Stimulated activated CD8-positive, alpha-beta memory T cell treated with anti-CD3 and anti-CD28 coated beads, Interleukin-7, amount 100 ng/mL, for 48 hours (primary cell): ENCODE measurements at regions not wholly inside any gene's neighbourhood (a gene's known extent, or its start where the extent isn't known, plus 50 kb on each side); places are given as distances from the start of the nearest gene placed in this dataset.
"Not testable (repeated sequence)": the region's sequence is repeated elsewhere in the genome, so short reads cannot be mapped to it uniquely, and the experiment has no call there.

Source experiments
- DNase-seq, 2 donors: peaks; one replicate each; pipeline ENCODE4 v3.0.0-alpha.2; 2020; ENCODE audit warnings: low read depth in 1 of 2; ENCODE audit errors: extremely low read depth in 1 of 2

DNA sequence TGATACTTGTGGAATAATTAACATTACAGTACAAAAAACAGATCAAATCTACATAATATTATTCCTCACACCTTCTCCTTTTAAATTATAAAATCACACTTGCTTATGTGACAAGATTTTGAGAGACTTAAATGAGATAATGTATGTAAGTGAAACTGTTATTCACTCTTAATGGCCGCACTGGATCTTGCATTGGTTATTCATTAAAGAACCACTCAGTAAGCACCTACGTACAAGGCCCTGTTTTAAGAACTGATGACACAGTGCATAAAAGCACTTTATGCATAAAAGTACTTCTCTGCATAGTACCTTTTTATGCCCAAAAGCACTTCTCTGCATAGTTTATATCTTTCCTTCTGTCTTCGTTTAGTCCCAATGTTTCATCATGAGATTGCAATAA, 172.1 kb downstream of the GOLGA6L6 start:
- DNase-seq, result no peak

DNA sequence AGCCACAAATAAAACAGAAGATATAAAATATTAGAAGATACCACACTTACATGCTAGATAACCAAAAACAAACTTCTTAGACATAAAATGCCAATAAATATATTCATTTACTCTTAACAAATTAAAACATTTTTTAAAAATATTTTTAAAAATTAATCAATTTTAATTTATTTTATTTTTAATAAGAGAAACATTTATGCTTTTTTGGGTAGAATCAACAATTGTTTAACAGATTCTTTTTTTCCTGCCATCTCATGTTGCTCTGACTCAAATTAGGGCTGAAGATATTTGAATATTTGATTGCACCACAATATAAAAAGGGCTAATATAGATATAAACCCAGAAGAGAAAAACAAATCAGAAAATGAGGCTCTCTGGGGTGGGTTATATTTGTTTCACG, 172.6 kb downstream of the GOLGA6L6 start:
- DNase-seq, result no peak

DNA sequence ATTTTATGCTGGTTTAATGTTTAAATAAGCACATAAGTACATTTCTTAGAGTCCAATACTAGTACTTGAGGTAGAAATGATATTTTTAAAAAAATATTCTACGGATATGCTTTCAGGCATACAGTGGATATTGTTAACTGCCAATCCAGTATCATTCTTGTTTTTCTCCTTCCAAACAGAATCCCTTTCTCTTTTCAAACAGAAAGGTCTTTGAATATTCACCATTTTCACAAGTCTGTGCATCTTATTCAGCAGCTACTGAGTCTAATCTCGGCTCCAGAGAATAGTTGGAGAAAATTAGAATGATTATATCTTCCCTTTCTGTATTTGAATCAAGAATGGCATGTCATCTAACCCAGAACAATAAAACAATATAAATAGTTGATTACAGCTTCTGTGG, 174.5 kb downstream of the GOLGA6L6 start:
- no peak for DNase-seq

DNA sequence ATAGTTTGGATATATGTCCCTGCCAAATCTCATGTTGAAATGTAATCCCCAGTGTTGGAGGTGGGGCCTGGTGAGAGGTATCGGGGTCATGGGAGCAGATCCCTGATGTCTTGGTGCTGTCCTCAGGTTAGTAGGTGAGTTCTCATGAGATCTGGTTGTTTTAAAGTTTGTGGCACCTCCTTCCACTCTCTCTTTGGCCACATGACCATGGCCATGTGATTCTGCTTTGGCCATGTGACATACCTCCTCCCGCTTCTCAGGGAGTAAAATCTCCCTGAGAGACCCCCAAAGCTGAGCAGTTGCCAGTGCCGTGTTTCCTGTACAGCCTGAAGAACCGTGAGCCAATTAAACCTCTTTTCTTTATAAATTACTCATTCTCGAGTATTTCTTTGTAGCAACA, 178.0 kb downstream of the GOLGA6L6 start:
- not testable (repeated sequence) for DNase-seq

DNA sequence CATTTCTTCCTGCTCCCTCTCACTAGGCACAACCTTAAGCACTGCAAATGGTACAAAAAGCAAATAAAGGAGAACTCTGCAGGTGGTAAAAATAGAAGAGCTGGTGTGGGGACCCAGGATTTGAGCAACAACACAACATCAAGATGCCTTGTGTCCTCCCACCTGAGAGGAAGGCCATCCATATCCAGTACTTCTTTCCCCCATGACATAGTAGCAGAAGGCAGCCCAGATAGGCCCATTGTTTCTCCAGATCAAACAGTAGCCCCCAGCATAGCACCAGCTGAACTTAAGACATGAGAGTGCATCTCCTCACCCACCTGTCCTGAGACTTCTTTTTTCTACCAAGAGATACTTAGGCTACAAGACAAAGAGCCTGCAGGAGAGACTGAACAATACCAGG, 180.5 kb downstream of the GOLGA6L6 start:
- DNase-seq, result no peak

DNA sequence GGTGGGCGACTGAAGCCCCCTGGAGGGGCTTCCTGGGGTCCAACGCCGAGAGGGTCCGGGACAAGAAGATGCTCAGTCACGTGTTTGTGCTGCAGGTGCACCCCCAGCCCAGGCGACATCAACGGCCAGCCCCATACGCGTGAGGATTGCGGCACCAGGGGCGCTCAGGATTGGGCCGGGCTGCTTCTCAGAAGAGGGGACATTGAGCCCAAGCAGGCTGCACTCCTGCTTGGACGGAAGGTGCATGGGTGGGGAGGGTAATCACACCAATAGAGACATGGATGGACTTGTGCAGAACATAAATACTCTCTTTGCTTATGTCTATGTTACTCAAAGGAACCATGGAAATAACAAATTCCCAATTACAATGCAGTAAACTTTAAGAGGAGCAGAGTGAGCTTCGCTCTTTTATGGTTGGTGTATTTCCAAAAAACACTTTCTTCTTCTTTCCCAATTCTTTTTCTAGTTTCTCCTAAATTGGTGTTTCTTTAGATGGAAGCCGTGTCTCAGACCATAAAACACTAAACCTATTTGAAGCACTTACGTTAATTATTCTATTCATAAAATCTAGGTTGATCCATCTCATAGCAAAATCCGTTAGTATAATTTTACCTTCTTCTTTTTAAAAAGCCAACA, 182.7 kb downstream of the GOLGA6L6 start:
- DNase-seq, result no peak

DNA sequence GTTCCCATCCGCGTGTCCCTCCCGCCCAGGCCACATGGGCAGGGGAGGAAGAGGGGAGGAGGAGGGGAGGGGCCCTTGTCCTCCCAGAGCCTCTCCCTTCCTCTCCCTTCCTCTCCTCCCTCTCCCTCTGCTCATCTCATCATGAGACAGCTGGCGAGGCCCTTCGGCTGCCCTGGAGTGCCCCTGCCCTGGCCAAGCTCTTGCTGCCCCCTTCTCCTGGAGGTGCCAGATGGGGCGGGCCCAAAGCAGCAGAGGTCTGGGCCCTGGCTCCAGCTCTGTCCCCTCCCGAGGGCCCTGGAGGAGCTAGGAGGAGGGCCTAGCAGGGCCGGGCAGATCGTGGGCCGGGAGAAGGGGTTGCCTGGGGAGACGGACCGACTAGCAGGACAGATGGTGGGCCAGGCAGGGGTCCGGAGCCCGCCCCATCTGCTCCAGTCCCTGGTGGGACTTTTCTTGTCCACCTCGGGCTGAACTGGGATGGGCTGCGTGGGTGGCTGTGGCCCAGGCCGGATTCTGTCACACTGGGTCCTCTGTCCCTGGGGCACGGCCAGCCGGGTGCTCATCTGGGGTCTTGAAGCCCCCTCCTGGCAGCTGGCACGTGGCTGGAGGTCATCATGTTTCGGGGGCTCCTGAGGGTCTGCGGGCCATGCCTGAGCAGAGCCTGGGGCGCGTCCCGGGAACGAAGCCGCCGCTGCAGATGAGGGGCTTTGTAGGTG, 183.4 kb downstream of the GOLGA6L6 start:
- no peak for DNase-seq

DNA sequence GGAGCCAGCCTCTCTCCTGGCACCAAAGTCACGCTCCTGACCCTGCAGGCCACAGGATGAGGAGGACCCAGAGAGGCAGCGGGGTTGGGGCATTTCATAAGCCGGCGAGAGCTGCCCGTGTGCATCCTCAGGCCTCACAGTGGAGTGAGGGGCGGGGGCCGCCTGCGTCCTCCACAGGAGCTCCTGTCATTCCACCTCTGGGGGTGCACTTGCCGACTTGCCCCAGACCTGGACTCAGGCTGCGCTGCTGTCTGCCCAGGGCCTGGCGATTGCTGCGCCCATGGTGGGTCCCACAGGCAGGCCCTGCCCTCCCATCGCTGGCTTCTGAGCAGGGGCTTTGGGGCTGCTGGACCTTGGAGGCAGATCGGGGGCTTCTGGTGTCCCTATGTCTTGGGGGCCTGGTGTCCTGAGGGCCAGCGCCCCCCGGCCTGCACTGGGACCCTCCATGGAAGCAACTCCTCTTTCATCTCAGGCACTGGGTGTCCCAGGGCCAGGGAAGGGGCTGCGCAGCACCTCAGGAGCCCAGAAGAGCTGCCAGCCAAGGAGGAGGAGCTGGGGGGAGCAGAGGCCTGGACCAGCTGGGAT, 184.0 kb downstream of the GOLGA6L6 start:
- no peak for DNase-seq

DNA sequence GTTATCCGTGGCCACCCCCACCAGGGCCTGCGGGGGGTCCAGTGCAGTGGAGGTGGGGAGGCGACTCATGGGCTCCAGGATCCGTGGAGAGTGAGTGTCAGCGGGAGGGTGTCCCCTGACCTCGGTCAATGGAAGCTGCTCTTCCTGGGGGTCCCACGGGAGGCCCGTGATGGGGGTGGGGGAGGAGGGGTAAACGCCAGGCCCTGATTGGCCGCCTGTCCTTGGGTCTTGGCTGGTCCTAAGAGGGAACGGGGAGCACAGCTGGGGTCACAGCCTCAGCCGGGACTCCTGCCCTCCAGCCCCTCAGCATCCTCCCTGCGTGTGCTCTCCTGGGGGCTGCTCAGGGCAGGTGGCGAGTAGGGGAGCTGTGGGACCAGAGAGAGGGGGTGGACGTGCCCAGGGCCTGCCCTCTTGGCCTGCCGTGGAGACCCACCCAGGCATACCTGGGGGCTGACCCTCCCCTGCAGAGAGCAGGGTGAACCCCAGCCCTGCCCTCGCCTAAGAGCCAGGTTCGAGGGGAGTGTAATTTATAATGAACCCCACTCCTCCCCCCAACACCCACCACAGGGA, 184.6 kb downstream of the GOLGA6L6 start:
- DNase-seq, result no peak

DNA sequence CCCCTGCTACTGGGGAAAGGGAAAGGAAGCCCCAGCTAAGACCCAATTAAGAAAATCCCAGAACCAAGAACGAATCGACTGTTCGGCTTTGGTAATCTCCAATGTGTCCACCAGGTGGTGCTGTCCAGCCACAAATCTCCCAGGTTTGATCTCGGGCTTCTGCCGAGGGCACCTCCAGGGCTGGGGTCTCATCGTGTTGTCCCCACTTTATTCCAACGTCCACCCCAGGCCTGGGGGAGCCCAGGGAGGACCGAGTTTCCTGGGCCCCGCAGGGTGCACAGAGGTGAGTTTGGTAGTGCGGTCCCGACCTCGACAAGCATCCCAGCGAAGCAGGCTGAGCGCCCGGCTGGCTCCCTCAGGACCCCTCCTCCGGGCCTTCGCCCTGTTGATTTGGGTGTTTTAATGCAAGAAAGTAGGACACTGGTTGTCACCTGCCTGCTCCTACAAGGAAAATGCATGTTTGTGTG, 185.1 kb downstream of the GOLGA6L6 start:
- DNase-seq, result peak in 1 of 2 donors; percentile 62

DNA sequence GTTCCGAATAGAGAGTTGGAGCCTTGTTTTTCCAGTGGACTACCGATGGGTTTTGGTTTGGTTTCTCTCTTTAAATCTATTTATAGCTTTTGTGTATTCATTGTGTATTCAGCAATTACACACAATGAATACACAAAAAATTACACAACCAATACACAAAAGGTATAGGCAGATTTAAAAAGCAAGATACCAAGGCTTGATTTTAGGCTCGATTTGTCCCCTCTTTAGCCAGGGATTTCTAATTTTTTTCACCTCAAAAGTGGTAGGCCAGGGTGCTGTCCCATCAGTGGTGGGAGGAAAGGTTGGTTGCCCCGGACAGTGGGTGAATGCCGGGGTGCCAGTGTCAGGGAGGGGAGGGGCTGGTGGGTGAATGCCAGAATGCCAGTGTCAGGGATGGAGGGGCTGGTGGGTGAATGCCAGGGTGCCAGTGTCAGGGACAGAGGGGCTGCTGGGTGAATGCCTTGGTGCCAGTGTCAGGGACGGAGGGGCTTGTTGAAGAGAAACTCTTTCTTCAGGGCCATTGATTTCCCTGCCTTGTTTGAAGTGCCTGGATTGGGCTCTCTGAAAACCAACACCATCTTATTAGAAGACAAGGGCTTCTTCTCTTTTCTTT, 186.2 kb downstream of the GOLGA6L6 start:
- no peak for DNase-seq

DNA sequence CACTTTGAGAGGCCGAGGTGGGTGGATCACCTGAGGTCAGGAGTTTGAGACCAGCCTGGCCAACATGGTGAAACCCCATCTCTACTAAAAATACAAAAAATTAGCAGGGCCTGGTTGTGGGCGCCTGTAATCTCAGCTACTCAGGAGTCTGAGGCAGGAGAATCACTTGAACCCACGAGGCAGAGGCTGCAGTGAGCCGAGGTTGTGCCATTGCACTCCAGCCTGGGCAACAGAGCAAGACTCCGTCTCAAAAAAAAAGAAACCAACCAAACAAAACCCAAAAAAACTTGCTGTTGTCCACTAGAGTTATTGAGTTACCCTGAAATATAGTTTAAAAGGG, 186.7 kb downstream of the GOLGA6L6 start:
- DNase-seq, result not testable (repeated sequence)

DNA sequence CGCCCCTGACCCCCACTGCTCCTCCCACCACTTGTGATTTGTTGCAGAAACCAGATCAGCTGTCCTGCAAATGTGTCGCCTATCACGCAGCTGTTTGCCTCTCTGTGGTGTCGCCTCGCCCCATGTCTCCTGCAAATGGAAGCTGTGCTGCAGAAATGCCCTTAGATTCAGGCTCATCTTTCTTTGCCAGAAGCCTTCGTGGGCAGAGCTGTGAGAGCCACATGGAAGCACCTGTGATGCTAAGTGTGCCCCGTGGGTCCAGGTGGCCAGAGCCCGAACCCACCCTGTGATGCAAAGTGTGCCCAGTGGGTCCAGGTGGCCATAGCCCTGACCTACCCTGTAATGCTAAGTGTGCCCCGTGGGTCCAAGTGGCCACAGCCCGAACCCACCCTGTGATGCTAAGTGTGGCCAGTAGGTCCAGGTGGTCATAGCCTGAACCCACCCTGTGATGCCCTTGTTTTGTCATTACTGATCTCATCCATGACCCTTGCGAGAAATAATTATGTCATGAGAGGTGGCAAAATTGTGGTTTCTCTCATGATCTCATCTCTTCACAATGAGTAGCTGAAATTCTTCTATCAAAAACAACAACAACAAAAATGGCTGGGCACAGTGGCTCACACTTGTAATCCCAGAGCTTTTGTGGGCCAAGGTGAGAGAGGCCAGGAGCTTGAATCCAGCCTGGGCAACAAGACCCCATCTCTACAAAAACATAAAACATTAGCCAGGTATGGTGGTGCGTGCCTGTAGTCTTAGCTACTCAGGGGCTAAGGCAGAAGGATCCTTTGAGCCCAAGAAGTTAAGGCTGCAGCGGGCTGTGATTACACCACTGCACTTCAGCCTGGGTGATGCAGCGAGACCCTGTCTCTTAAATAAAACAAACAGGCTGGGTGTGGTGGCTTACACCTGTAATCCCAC, 187.4 kb downstream of the GOLGA6L6 start:
- DNase-seq, result no peak

DNA sequence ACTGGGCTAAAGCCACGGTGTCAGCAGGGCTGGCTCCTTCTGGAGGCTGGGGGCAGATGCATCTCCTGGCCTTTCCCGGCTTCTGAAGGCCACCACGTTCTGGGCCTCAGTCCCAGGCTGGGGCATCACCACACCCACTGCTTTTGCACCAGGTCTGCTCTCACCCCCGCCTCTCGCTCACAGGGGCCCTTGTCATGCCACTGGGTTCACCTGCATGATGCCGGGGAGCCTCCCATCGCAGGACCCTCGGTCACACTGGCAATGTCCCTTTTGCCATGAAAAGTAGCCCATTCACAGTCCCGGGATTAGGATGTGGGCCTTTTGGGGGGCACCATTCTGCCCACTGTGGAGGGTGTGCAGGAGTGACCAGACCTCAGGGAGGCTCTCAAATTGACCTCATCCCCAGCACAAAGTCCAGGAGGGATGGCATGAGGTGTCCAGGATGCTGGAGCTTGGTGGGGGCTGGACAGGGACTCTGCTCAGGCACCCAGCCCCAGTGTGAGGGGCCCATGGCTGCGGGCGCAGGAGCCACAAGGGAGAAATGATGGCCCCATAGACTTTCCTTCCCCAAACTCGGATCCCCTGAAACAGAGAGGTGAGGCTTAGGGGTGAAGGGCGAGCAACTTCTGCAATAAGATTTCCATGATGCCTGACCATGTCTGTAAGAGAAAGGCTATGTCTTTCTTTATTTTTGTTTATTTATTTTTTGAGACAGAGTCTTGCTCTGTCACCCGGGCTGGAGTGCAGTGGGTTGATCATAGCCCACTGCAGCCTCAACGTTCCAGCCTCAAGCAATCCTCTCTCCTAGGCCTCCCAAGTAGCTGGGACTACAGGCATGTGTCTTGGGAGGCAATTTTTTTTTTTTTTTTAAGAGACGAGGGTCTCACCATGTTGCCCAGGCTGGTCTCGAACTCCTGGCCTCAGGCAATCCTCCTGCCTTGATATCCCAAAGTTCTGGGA, 189.1 kb downstream of the GOLGA6L6 start:
- DNase-seq, result no peak

DNA sequence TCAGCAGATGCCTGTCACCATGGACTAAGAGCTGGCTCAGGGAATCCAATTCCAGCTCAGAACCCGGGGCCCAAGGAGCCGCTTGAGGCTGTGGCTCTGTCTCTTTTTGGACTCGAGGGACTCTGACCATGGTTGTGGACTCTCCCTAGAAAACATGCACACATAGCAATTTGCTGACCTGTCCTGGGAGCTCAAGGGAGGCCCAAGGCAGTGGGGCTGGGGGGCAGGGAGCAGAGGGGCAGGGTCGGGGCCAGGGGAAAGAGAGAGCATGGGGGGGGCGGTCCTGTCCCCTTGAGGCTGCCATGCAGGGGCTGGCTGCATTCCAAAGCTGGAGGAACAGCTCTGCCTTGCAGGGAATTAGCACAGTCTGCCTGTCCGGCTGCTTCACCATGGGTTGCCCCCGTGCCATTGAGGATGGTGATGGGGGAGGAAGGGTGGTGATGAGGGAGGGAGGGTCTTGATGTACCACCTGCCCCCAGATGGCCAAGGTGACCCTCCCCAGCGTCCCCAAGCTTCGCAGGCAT, 190.1 kb downstream of the GOLGA6L6 start:
- no peak for DNase-seq

DNA sequence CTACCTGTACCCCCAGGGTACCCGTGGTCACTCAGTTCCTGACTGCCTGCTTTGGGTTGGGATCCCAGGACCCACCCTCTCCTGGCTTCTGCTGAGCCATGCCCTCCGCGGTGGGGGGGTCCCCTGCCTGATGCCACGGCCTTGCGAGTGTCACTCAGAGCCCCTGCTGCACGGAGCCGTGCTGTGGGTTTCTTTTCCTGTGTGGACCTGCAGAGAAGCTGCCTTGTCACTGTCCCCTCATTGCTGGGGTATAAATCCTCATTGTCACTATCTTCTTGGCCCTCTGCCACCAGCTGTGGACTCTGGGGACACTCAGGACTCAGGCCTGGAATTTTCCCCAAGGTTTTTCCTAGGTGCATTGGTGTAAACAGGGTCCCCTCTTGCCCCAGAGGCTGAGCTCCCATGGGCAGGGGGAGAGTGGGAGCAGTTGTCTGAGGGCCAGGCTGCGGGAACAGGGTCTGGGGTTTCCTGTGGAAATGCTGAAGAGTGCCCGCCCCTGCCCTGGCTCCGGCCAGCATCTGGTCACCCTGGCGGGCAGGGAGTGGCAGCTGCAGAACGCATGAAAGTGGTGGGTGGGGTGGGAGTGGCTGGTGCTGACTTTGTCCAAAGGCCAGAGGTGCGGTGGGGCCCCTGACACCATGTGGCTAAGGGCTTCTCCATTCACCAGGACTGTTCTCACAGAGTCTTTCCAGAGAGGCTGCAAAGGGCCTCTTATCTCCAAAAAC, 191.7 kb downstream of the GOLGA6L6 start:
- no peak for DNase-seq

DNA sequence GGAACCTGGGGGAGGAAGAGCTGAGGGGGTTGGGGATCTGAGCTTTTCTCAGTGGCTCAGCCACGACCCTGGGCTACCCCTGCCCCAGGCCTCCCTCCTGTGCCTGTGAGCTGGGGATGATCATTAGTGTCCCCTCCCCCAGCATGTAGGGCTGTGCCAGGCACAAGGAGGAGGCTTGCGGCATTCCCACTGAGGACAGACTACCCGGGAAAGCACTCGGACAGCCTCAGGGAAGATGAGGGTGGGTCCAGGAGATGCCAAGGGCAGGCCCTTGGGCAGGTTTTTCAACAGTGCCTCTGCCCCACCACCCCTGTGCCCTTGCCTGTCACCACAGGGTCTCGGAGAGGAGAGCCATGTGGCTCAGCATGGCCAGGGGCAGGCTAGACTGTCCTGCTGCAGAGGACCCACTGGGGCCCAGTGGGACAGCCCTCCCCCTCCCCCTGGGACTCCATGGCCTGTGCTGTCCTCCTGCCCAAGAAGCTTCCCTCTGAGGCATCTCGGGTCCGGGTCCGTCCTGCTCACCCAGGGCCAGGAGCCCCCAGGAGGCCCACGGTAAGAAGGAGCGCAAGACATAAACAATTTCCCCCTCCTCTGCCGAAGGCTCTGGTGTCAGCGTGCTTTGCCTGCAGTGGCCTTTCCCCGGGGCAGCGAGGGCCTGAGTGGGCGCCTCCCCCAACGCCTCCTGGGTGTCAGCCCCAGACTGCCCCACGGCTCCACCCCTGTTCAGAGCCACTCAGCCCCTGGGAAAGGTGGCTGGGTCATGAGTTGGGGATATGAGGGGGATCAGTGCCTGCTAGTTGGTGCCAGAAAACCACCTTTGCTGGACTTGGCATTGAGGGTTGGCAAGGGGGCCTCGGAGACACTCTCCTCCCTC, 192.5 kb downstream of the GOLGA6L6 start:
- no peak for DNase-seq
